ENCODE measurements at regions not wholly inside any gene's neighbourhood (a gene's known extent, or its start where the extent isn't known, plus 50 kb on each side); places are given as distances from the start of the nearest gene placed in this dataset.
A peak's percentile ranks its signal among the peaks of the same experiment; 100 is the strongest.

GRCh38 chr2:128502638-128503246 is 184.1 kb upstream of the HS6ST1 start:
- DNase-seq (no peak), ATAC-seq (no peak)
- H3K9me3 ChIP-seq: no peaks in the 10 kb centered on the region
- H3K27ac ChIP-seq: no peak overlapping the region
- peaks cover 6% of the 10 kb centered on the region for H3K4me1 ChIP-seq
- H3K27me3 ChIP-seq: no peaks in the 10 kb centered on the region
- no peak for TF ChIP-seq CTCF (IDR thresholded peaks at IDR 0.05)
- TF ChIP-seq POLR2A (IDR thresholded peaks at IDR 0.05): no peak
- WGBS, 2 donors: 93 to 98% methylated on average over 5 to 12 of the region's 12 CpGs
- no peaks in the 10 kb centered on the region for H3K36me3 ChIP-seq (replicated peaks in 1 of 2; ENCODE audit: insufficient read depth in 1 of 2, low read depth in 2 of 2)
- H3K4me3 ChIP-seq: no peak overlapping the region
- intact Hi-C loops (cut with DNase I): no loop called here

- ATAC-seq (no peak), DNase-seq (no peak)
- Histone ChIP-seq H3K4me3 (no peak overlapping the region), H3K27ac (no peak overlapping the region), H3K9me3 (no peaks in the 10 kb centered on the region), H3K36me3 (replicated peaks in 1 of 2; ENCODE audit: insufficient read depth in 1 of 2, low read depth in 2 of 2) (no peaks in the 10 kb centered on the region), H3K27me3 (no peaks in the 10 kb centered on the region), H3K4me1 (peaks cover 3% of the 10 kb centered on the region)
- intact Hi-C loops (cut with DNase I): no loop called here
- TF ChIP-seq POLR2A (IDR thresholded peaks at IDR 0.05) (no peak), CTCF (IDR thresholded peaks at IDR 0.05) (no peak)
- 82 to 84% methylated on average over 8 to 19 of the region's 19 CpGs for WGBS, 2 donors
Measured at GRCh38 chr2:128503399-128504245, 185.0 kb upstream of the HS6ST1 start.

- TF ChIP-seq POLR2A (IDR thresholded peaks at IDR 0.05) (no peak), CTCF (IDR thresholded peaks at IDR 0.05) (no peak)
- intact Hi-C loops (cut with DNase I): no loop called here
- H3K4me3 ChIP-seq: no peak overlapping the region
- no peaks in the 10 kb centered on the region for H3K9me3 ChIP-seq
- no peaks in the 10 kb centered on the region for H3K27me3 ChIP-seq
- WGBS, 2 donors: 89 to 98% methylated on average over 3 to 11 of the region's 11 CpGs
- no peaks in the 10 kb centered on the region for H3K36me3 ChIP-seq (replicated peaks in 1 of 2; ENCODE audit: insufficient read depth in 1 of 2, low read depth in 2 of 2)
- no peaks in the 10 kb centered on the region for H3K4me1 ChIP-seq
- no peak for ATAC-seq
- no peak overlapping the region for H3K27ac ChIP-seq
- DNase-seq: peak in 1 of 4 donors; percentile 4
Measured at GRCh38 chr2:128504246-128505149, 185.8 kb upstream of the HS6ST1 start.

DNA sequence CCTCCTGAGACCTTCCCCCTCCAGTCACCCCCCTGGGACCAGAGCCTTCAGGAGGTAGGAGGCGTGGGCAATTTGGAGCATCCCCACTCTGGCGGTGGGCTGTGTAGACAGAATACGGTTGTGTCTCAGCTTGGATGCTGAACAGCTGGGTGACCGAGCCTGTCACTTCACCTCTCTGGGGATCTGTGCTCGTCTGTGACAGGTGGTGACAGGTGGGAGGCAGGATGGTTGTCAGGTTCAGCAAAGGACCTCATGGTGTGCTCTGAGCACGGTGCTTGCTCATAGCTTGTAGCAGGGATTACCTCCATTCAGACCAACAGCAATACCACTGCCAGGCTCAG is 186.5 kb upstream of the HS6ST1 start:
- ATAC-seq (no peak), DNase-seq (peak in 1 of 4 donors; percentile 2)
- Histone ChIP-seq H3K4me3 (no peak overlapping the region), H3K36me3 (replicated peaks in 1 of 2; ENCODE audit: insufficient read depth in 1 of 2, low read depth in 2 of 2) (no peaks in the 10 kb centered on the region), H3K27ac (no peak overlapping the region), H3K27me3 (no peaks in the 10 kb centered on the region), H3K9me3 (no peaks in the 10 kb centered on the region), H3K4me1 (no peaks in the 10 kb centered on the region)
- 94% methylated on average over 6 of the region's 6 CpGs; no CpG with 5 or more reads in 1 of the 2 donors for WGBS, 2 donors
- intact Hi-C loops (cut with DNase I): no loop called here
- TF ChIP-seq POLR2A (IDR thresholded peaks at IDR 0.05): no peak
- no peak for TF ChIP-seq CTCF (IDR thresholded peaks at IDR 0.05)
